HEK293 (cell line): ENCODE measurements at regions not wholly inside any gene's neighbourhood (a gene's known extent, or its start where the extent isn't known, plus 50 kb on each side); places are given as distances from the start of the nearest gene placed in this dataset.

Experiments
- CTCF ChIA-PET: fragments of 350-600 bp; formaldehyde crosslinking; extraction: SDS; loops from one replicate; lab custom pipeline; 2021; ENCODE audit warnings: antibody characterized with exemption; lab: Yijun Ruan, JAX
- POLR2A ChIA-PET: fragments of 300-600 bp; formaldehyde crosslinking; extraction: SDS; loops from one replicate; lab custom pipeline; 2020; ENCODE audit warnings: antibody characterized with exemption, inconsistent platforms; lab: Yijun Ruan, JAX
- H3K27ac ChIP-seq: fragments of 200-500 bp; sonication (Bioruptor generic); 2 replicates; pipeline ENCODE4 v1.5.1; 2014; ENCODE audit warnings: low read depth, low read length, control low read depth, inconsistent platforms; ENCODE audit errors: extremely low read depth
- H3K36me3 ChIP-seq, 2 experiments: fragments of 200-500 bp in 1 of 2; sonication (Bioruptor generic) in 1 of 2; 1 replicate in 1 of 2; 2 replicates in 1 of 2; pipeline ENCODE4 v1.5.1; 2014 to 2017; ENCODE audit warnings: inconsistent platforms in 2 of 2, low read length in 2 of 2; ENCODE audit not compliant: control insufficient read depth in 2 of 2, insufficient read depth in 1 of 2
- H3K4me1 ChIP-seq: fragments of 200-500 bp; sonication (Bioruptor generic); 2 replicates; pipeline ENCODE4 v1.5.1; 2014; ENCODE audit warnings: mild to moderate bottlenecking, low read length, inconsistent platforms; ENCODE audit not compliant: control insufficient read depth, insufficient read depth
- H3K4me3 ChIP-seq: 2 replicates; pipeline ENCODE4 v1.5.1; 2011; ENCODE audit warnings: low read depth, mild to moderate bottlenecking, control low read depth, low read length, moderate library complexity
- H3K9me3 ChIP-seq: fragments of 200-500 bp; sonication (Bioruptor generic); 2 replicates; pipeline ENCODE4 v1.5.1; 2014; ENCODE audit warnings: low read depth, low read length, inconsistent platforms; ENCODE audit not compliant: control insufficient read depth, insufficient read depth
- BCL6B ChIP-seq: fragments of 450-650 bp; formaldehyde crosslinking; IDR thresholded peaks from 2 replicates; pipeline ENCODE4 v1.5.1; 2017; ENCODE audit warnings: missing biosample characterization, missing genetic modification characterization
- KLF8 ChIP-seq: fragments of 450-650 bp; formaldehyde crosslinking; IDR thresholded peaks from 2 replicates; pipeline ENCODE4 v1.5.1; 2016; ENCODE audit warnings: missing biosample characterization, missing genetic modification characterization
- REPIN1 ChIP-seq: fragments of 450-650 bp; formaldehyde crosslinking; IDR thresholded peaks from 2 replicates; pipeline ENCODE4 v1.5.1; 2017; ENCODE audit warnings: missing biosample characterization, missing genetic modification characterization, low read depth
- SCRT2 ChIP-seq: fragments of 450-650 bp; formaldehyde crosslinking; IDR thresholded peaks from 2 replicates; pipeline ENCODE4 v1.5.1; 2016; ENCODE audit warnings: missing biosample characterization, missing genetic modification characterization
- TRIM28 ChIP-seq: IDR thresholded peaks from 2 replicates; pipeline ENCODE4 v1.6.1; 2011; ENCODE audit warnings: low read length, control low read depth, borderline replicate concordance
- ZFHX2 ChIP-seq: fragments of 450-650 bp; formaldehyde crosslinking; conservative IDR thresholded peaks from 2 replicates; pipeline ENCODE4 v1.5.1; 2016; ENCODE audit warnings: missing biosample characterization, missing genetic modification characterization
- ZFP3 ChIP-seq: fragments of 450-650 bp; formaldehyde crosslinking; IDR thresholded peaks from 2 replicates; pipeline ENCODE4 v1.5.1; 2016; ENCODE audit warnings: low read depth, missing biosample characterization, missing genetic modification characterization
- ZFP69B ChIP-seq: fragments of 450-650 bp; formaldehyde crosslinking; IDR thresholded peaks from 2 replicates; pipeline ENCODE4 v1.5.1; 2016; ENCODE audit warnings: missing biosample characterization, missing genetic modification characterization
- ZNF174 ChIP-seq: fragments of 450-650 bp; formaldehyde crosslinking; IDR thresholded peaks from 2 replicates; pipeline ENCODE4 v1.5.0; 2017; ENCODE audit warnings: missing biosample characterization, mild to moderate bottlenecking, missing genetic modification characterization
- ZNF2 ChIP-seq: fragments of 450-650 bp; formaldehyde crosslinking; IDR thresholded peaks from 2 replicates; pipeline ENCODE4 v1.5.1; 2016; ENCODE audit warnings: missing biosample characterization, missing genetic modification characterization
- ZNF214 ChIP-seq: fragments of 450-650 bp; formaldehyde crosslinking; IDR thresholded peaks from 2 replicates; pipeline ENCODE4 v1.5.1; 2017; ENCODE audit warnings: missing biosample characterization, mild to moderate bottlenecking, missing genetic modification characterization, borderline replicate concordance
- ZNF280C ChIP-seq: fragments of 450-650 bp; formaldehyde crosslinking; IDR thresholded peaks from 2 replicates; pipeline ENCODE4 v1.5.1; 2016; ENCODE audit warnings: missing biosample characterization, missing genetic modification characterization
- ZNF324 ChIP-seq: fragments of 450-650 bp; formaldehyde crosslinking; IDR thresholded peaks from 2 replicates; pipeline ENCODE4 v1.5.1; 2016; ENCODE audit warnings: missing biosample characterization, missing genetic modification characterization
- ZNF433 ChIP-seq: fragments of 450-650 bp; formaldehyde crosslinking; IDR thresholded peaks from 2 replicates; pipeline ENCODE4 v1.5.1; 2016; ENCODE audit warnings: missing biosample characterization, missing genetic modification characterization, low read depth
- ZNF48 ChIP-seq: fragments of 450-650 bp; formaldehyde crosslinking; IDR thresholded peaks from 2 replicates; pipeline ENCODE4 v1.5.1; 2016; ENCODE audit warnings: missing biosample characterization, missing genetic modification characterization
- ZNF514 ChIP-seq: fragments of 450-650 bp; formaldehyde crosslinking; IDR thresholded peaks from 2 replicates; pipeline ENCODE4 v1.5.1; 2016; ENCODE audit warnings: missing biosample characterization, missing genetic modification characterization
- ZNF548 ChIP-seq: fragments of 450-650 bp; formaldehyde crosslinking; IDR thresholded peaks from 2 replicates; pipeline ENCODE4 v1.5.1; 2016; ENCODE audit warnings: missing biosample characterization, missing genetic modification characterization
- ZNF621 ChIP-seq: fragments of 450-650 bp; formaldehyde crosslinking; IDR thresholded peaks from 2 replicates; pipeline ENCODE4 v1.5.1; 2017; ENCODE audit warnings: missing biosample characterization, missing genetic modification characterization
- ZNF692 ChIP-seq: fragments of 450-650 bp; formaldehyde crosslinking; IDR thresholded peaks from 2 replicates; pipeline ENCODE4 v1.5.1; 2016; ENCODE audit warnings: missing biosample characterization, missing genetic modification characterization
- TF ChIP-seq, protein P1 (sequence below): fragments of 450-650 bp; formaldehyde crosslinking; IDR thresholded peaks from 2 replicates; pipeline ENCODE4 v1.5.1; 2017; ENCODE audit warnings: missing biosample characterization, missing genetic modification characterization
- TF ChIP-seq, protein P2 (sequence below): fragments of 450-650 bp; formaldehyde crosslinking; IDR thresholded peaks from 2 replicates; pipeline ENCODE4 v1.5.1; 2017; ENCODE audit warnings: missing biosample characterization, mild to moderate bottlenecking, missing genetic modification characterization, moderate library complexity
- TF ChIP-seq, protein P3 (sequence below): fragments of 450-650 bp; formaldehyde crosslinking; IDR thresholded peaks from 2 replicates; pipeline ENCODE4 v1.5.1; 2016; ENCODE audit warnings: missing biosample characterization, missing genetic modification characterization, borderline replicate concordance
- TF ChIP-seq, protein P4 (sequence below): fragments of 450-650 bp; formaldehyde crosslinking; IDR thresholded peaks from 2 replicates; pipeline ENCODE4 v1.5.1; 2016; ENCODE audit warnings: missing biosample characterization, missing genetic modification characterization

DNA sequence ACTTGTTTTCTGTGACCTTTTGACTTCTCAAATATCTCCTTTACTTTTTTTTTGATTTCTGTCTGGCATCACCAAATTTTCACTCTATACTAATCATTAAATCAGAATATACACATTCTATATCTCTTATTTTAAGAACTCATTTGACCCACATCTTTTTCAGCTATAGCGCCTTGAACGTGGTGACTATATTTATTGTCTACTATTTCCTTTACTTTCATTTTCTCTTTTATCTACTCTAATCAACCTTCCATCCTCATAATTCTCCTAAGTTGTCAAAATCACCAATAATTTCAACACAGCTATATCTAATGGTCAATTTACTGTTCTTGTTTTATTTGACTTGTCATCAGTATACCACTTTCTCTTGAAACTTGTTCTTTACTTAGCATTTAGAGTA lies 119.0 kb upstream of the CBLB start:
- no peaks in the 10 kb centered on the region for H3K36me3 ChIP-seq
- H3K27ac ChIP-seq, result no peak overlapping the region
- no peak overlapping the region for H3K4me3 ChIP-seq
- no peaks in the 10 kb centered on the region for H3K4me1 ChIP-seq
- H3K9me3 ChIP-seq, result no peaks in the 10 kb centered on the region
- no peak for TF ChIP-seq ZNF621 (tag by site-specific recombination)
- TF ChIP-seq ZFHX2 (tag by site-specific recombination), result no peak
- TF ChIP-seq ZNF433 (tag by site-specific recombination), result no peak
- TF ChIP-seq KLF8 (tag by site-specific recombination), result no peak
- TF ChIP-seq, protein P1, sequence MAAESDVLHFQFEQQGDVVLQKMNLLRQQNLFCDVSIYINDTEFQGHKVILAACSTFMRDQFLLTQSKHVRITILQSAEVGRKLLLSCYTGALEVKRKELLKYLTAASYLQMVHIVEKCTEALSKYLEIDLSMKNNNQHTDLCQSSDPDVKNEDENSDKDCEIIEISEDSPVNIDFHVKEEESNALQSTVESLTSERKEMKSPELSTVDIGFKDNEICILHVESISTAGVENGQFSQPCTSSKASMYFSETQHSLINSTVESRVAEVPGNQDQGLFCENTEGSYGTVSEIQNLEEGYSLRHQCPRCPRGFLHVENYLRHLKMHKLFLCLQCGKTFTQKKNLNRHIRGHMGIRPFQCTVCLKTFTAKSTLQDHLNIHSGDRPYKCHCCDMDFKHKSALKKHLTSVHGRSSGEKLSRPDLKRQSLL (tag by site-specific recombination), result no peak
- no peak for TF ChIP-seq ZNF174 (tag by site-specific recombination)
- no peak for TF ChIP-seq ZNF514 (tag by site-specific recombination)
- TF ChIP-seq ZFP3, result no peak
- no peak for TF ChIP-seq ZNF2 (tag by site-specific recombination)
- TF ChIP-seq REPIN1, result no peak
- TF ChIP-seq ZNF692 (tag by site-specific recombination), result no peak
- no peak for TF ChIP-seq BCL6B (tag by site-specific recombination)
- TF ChIP-seq, protein P2, sequence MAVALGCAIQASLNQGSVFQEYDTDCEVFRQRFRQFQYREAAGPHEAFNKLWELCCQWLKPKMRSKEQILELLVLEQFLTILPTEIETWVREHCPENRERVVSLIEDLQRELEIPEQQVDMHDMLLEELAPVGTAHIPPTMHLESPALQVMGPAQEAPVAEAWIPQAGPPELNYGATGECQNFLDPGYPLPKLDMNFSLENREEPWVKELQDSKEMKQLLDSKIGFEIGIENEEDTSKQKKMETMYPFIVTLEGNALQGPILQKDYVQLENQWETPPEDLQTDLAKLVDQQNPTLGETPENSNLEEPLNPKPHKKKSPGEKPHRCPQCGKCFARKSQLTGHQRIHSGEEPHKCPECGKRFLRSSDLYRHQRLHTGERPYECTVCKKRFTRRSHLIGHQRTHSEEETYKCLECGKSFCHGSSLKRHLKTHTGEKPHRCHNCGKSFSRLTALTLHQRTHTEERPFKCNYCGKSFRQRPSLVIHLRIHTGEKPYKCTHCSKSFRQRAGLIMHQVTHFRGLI (tag by site-specific recombination), result no peak
- no peak for TF ChIP-seq ZNF548 (tag by site-specific recombination)
- no peak for TF ChIP-seq ZNF214 (tag by site-specific recombination)
- no peak for TF ChIP-seq ZNF324 (tag by site-specific recombination)
- CTCF ChIA-PET, result no interaction called here
- POLR2A ChIA-PET, result no interaction called here

DNA sequence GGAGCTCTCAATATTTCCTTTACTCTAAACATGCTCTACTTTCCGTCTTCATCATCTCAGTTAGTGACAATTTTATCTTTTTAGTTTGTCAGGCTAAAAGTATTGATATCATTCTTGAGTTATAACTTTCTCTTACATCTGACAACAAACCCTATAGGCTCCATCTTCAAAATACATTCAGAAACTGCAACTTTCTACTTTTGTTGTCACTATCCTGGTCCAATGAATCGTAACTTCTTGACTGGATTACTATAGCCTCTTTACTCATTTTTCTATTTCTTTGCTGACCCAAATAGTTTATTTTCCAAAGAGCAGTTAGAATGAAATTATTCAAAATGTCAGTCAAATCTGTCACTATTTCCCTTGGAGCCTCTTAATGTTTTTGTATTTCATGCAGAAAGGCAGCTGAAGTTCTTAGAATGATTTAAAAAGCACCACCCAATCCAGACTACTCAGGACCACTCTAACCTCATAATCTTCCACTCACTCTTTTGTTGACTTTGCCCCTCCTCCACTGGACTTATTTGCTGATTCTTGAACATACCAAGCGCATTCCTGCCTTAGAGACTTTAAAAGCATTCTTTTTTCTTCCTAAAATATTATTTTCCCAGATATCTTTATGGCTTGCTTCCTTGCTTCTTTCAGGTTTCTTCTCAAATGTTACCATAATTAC lies 119.9 kb upstream of the CBLB start:
- CTCF ChIA-PET, result no interaction called here
- no peak overlapping the region for H3K4me3 ChIP-seq
- H3K9me3 ChIP-seq, result no peaks in the 10 kb centered on the region
- H3K4me1 ChIP-seq, result no peaks in the 10 kb centered on the region
- POLR2A ChIA-PET, result no interaction called here
- TF ChIP-seq ZNF48 (tag by site-specific recombination), result no peak
- TF ChIP-seq, protein P3, sequence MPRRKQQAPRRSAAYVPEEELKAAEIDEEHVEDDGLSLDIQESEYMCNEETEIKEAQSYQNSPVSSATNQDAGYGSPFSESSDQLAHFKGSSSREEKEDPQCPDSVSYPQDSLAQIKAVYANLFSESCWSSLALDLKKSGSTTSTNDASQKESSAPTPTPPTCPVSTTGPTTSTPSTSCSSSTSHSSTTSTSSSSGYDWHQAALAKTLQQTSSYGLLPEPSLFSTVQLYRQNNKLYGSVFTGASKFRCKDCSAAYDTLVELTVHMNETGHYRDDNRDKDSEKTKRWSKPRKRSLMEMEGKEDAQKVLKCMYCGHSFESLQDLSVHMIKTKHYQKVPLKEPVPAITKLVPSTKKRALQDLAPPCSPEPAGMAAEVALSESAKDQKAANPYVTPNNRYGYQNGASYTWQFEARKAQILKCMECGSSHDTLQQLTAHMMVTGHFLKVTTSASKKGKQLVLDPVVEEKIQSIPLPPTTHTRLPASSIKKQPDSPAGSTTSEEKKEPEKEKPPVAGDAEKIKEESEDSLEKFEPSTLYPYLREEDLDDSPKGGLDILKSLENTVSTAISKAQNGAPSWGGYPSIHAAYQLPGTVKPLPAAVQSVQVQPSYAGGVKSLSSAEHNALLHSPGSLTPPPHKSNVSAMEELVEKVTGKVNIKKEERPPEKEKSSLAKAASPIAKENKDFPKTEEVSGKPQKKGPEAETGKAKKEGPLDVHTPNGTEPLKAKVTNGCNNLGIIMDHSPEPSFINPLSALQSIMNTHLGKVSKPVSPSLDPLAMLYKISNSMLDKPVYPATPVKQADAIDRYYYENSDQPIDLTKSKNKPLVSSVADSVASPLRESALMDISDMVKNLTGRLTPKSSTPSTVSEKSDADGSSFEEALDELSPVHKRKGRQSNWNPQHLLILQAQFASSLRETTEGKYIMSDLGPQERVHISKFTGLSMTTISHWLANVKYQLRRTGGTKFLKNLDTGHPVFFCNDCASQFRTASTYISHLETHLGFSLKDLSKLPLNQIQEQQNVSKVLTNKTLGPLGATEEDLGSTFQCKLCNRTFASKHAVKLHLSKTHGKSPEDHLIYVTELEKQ (tag by site-specific recombination), result no peak
- no peak for TF ChIP-seq ZFP69B
- TF ChIP-seq SCRT2, result no peak
- no peak for TF ChIP-seq ZNF280C
- TF ChIP-seq, protein P4, sequence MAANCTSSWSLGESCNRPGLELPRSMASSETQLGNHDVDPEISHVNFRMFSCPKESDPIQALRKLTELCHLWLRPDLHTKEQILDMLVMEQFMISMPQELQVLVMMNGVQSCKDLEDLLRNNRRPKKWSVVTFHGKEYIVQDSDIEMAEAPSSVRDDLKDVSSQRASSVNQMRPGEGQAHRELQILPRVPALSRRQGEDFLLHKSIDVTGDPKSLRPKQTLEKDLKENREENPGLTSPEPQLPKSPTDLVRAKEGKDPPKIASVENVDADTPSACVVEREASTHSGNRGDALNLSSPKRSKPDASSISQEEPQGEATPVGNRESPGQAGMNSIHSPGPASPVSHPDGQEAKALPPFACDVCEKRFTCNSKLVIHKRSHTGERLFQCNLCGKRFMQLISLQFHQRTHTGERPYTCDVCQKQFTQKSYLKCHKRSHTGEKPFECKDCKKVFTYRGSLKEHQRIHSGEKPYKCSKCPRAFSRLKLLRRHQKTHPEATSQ (tag by site-specific recombination), result no peak
- no peak for TF ChIP-seq TRIM28
- H3K36me3 ChIP-seq, result no peaks in the 10 kb centered on the region
- H3K27ac ChIP-seq, result no peak overlapping the region
